Astrocyte (in vitro differentiated cells and primary cell): ENCODE measurements at regions not wholly inside any gene's neighbourhood (a gene's known extent, or its start where the extent isn't known, plus 50 kb on each side); places are given as distances from the start of the nearest gene placed in this dataset.

Experiments used
- DNase-seq: peaks from one replicate; pipeline ENCODE4 v3.0.0-alpha.2; 2010; ENCODE audit warnings: low read depth
- FAIRE-seq: peaks from 2 replicates; lab custom pipeline; 2011; peaks lifted over from hg19 to GRCh38; lab: Jason Lieb, UNC
- H2AFZ ChIP-seq: 2 replicates; pipeline ENCODE4 v1.6.0; 2012; ENCODE audit warnings: low read depth, low read length, inconsistent platforms
- H3K27ac ChIP-seq: 2 replicates; pipeline ENCODE4 v1.5.1; 2011; ENCODE audit warnings: low read depth, low read length, inconsistent platforms
- H3K27me3 ChIP-seq: 2 replicates; pipeline ENCODE4 v1.6.0; 2011; ENCODE audit warnings: low read length, inconsistent platforms; ENCODE audit not compliant: insufficient read depth
- H3K36me3 ChIP-seq: 2 replicates; pipeline ENCODE4 v1.5.1; 2011; ENCODE audit warnings: low read length, inconsistent platforms; ENCODE audit not compliant: insufficient read depth
- H3K4me1 ChIP-seq: 2 replicates; pipeline ENCODE4 v1.5.1; 2011; ENCODE audit warnings: low read length, inconsistent platforms; ENCODE audit not compliant: insufficient read depth
- H3K4me2 ChIP-seq: 2 replicates; pipeline ENCODE4 v1.6.0; 2012; ENCODE audit warnings: low read length, inconsistent platforms
- H3K4me3 ChIP-seq: 2 replicates; pipeline ENCODE4 v1.5.1; 2011; ENCODE audit warnings: low read depth, mild to moderate bottlenecking, low read length, inconsistent platforms; ENCODE audit not compliant: insufficient read depth
- H3K79me2 ChIP-seq: 2 replicates; pipeline ENCODE4 v1.6.0; 2012; ENCODE audit warnings: mild to moderate bottlenecking, low read length, inconsistent platforms; ENCODE audit not compliant: insufficient read depth
- H3K9ac ChIP-seq: 2 replicates; pipeline ENCODE4 v1.6.0; 2012; ENCODE audit warnings: mild to moderate bottlenecking, low read length, inconsistent platforms
- H3K9me3 ChIP-seq: 2 replicates; pipeline ENCODE4 v1.5.1; 2012; ENCODE audit warnings: low read depth, mild to moderate bottlenecking, low read length, inconsistent platforms; ENCODE audit not compliant: insufficient read depth
- H4K20me1 ChIP-seq: 2 replicates; pipeline ENCODE4 v1.6.0; 2012; ENCODE audit warnings: low read length, inconsistent platforms; ENCODE audit not compliant: insufficient read depth
- H3K27ac Mint-ChIP-seq: one replicate; pipeline ENCODE4 v1.8.0; 2021; ENCODE audit warnings: mild to moderate bottlenecking, mixed read lengths; ENCODE audit not compliant: unreplicated experiment
- H3K27me3 Mint-ChIP-seq: one replicate; pipeline ENCODE4 v1.8.0; 2021; ENCODE audit warnings: low read depth, mixed read lengths; ENCODE audit not compliant: unreplicated experiment
- H3K36me3 Mint-ChIP-seq: one replicate; pipeline ENCODE4 v1.8.0; 2021; ENCODE audit warnings: low read depth, mixed read lengths; ENCODE audit not compliant: unreplicated experiment
- H3K4me1 Mint-ChIP-seq: one replicate; pipeline ENCODE4 v1.8.0; 2021; ENCODE audit warnings: low read depth, mixed read lengths; ENCODE audit not compliant: unreplicated experiment
- H3K4me3 Mint-ChIP-seq: one replicate; pipeline ENCODE4 v1.8.0; 2021; ENCODE audit warnings: mild to moderate bottlenecking, moderate library complexity, mixed read lengths; ENCODE audit not compliant: unreplicated experiment
- H3K9me3 Mint-ChIP-seq: one replicate; pipeline ENCODE4 v1.8.0; 2021; ENCODE audit warnings: mild to moderate bottlenecking, mixed read lengths; ENCODE audit not compliant: unreplicated experiment
- CTCF ChIP-seq: IDR thresholded peaks from 2 replicates; pipeline ENCODE4 v1.5.1; 2011; ENCODE audit warnings: low read depth, mild to moderate bottlenecking, inconsistent platforms, low read length, moderate library complexity; ENCODE audit not compliant: insufficient read depth
- EZH2 ChIP-seq: IDR thresholded peaks from 2 replicates; pipeline ENCODE4 v1.6.1; 2012; ENCODE audit warnings: mild to moderate bottlenecking, low read length, inconsistent platforms; ENCODE audit not compliant: insufficient read depth

GRCh38 chr5:8923526-8923925, 622.3 kb downstream of the SEMA5A start:
- Histone ChIP-seq H3K9ac (no peak overlapping the region), H3K27me3 (no peaks in the 10 kb centered on the region), H3K4me1 (no peaks in the 10 kb centered on the region), H3K4me2 (no peak overlapping the region), H3K4me3 (no peak overlapping the region), H3K79me2 (no peaks in the 10 kb centered on the region), H3K36me3 (no peaks in the 10 kb centered on the region), H4K20me1 (no peaks in the 10 kb centered on the region), H3K27ac (no peak overlapping the region), H3K9me3 (no peaks in the 10 kb centered on the region), H2AFZ (no peak overlapping the region)
- Mint-ChIP-seq H3K4me1 (no peaks in the 10 kb centered on the region), H3K36me3 (no peaks in the 10 kb centered on the region), H3K4me3 (no peak overlapping the region), H3K9me3 (peaks cover 2% of the 10 kb centered on the region), H3K27ac (no peak overlapping the region), H3K27me3 (no peaks in the 10 kb centered on the region)
- DNase-seq (no peak), FAIRE-seq (no peak)
- TF ChIP-seq EZH2 (no peak), CTCF (no peak)

- H4K20me1 ChIP-seq, result no peaks in the 10 kb centered on the region
- no peaks in the 10 kb centered on the region for H3K36me3 ChIP-seq
- no peak for FAIRE-seq
- Mint-ChIP-seq H3K4me1 (no peaks in the 10 kb centered on the region), H3K27ac (no peak overlapping the region), H3K9me3 (peaks cover 2% of the 10 kb centered on the region), H3K36me3 (no peaks in the 10 kb centered on the region), H3K4me3 (no peak overlapping the region), H3K27me3 (no peaks in the 10 kb centered on the region)
- H2AFZ ChIP-seq, result no peak overlapping the region
- no peaks in the 10 kb centered on the region for H3K9me3 ChIP-seq
- H3K4me3 ChIP-seq, result no peak overlapping the region
- H3K9ac ChIP-seq, result no peak overlapping the region
- H3K79me2 ChIP-seq, result no peaks in the 10 kb centered on the region
- no peaks in the 10 kb centered on the region for H3K4me1 ChIP-seq
- H3K27ac ChIP-seq, result no peak overlapping the region
- DNase-seq, result no peak
- H3K27me3 ChIP-seq, result no peaks in the 10 kb centered on the region
- no peak overlapping the region for H3K4me2 ChIP-seq
- TF ChIP-seq EZH2, result no peak
- TF ChIP-seq CTCF, result no peak
Measured at GRCh38 chr5:8924054-8924793, 621.7 kb downstream of the SEMA5A start.

GRCh38 chr5:8930021-8930420, 615.9 kb downstream of the SEMA5A start:
- Mint-ChIP-seq H3K4me3 (no peak overlapping the region), H3K4me1 (peaks cover 2% of the 10 kb centered on the region), H3K36me3 (peaks cover 1% of the 10 kb centered on the region), H3K27me3 (no peaks in the 10 kb centered on the region), H3K27ac (no peak overlapping the region), H3K9me3 (peaks cover 4% of the 10 kb centered on the region)
- no peaks in the 10 kb centered on the region for H4K20me1 ChIP-seq
- H3K4me2 ChIP-seq, result no peak overlapping the region
- H3K9me3 ChIP-seq, result no peaks in the 10 kb centered on the region
- TF ChIP-seq EZH2 (no peak), CTCF (no peak)
- H3K27ac ChIP-seq, result no peak overlapping the region
- H3K4me3 ChIP-seq, result no peak overlapping the region
- no peak overlapping the region for H2AFZ ChIP-seq
- H3K27me3 ChIP-seq, result no peaks in the 10 kb centered on the region
- no peaks in the 10 kb centered on the region for H3K36me3 ChIP-seq
- H3K79me2 ChIP-seq, result no peaks in the 10 kb centered on the region
- H3K4me1 ChIP-seq, result no peaks in the 10 kb centered on the region
- no peak overlapping the region for H3K9ac ChIP-seq
- no peak for FAIRE-seq
- DNase-seq, result no peak
